CD4-positive, alpha-beta T cell treated with Interleukin-17A for 4 hours (primary cell): ENCODE measurements at regions not wholly inside any gene's neighbourhood (a gene's known extent, or its start where the extent isn't known, plus 50 kb on each side); places are given as distances from the start of the nearest gene placed in this dataset.
"Not testable (repeated sequence)": the region's sequence is repeated elsewhere in the genome, so short reads cannot be mapped to it uniquely, and the experiment has no call there.

Source experiments
- DNase-seq: peaks from one replicate; pipeline ENCODE4 v3.0.0-alpha.2; 2020; ENCODE audit warnings: mixed read lengths

DNA sequence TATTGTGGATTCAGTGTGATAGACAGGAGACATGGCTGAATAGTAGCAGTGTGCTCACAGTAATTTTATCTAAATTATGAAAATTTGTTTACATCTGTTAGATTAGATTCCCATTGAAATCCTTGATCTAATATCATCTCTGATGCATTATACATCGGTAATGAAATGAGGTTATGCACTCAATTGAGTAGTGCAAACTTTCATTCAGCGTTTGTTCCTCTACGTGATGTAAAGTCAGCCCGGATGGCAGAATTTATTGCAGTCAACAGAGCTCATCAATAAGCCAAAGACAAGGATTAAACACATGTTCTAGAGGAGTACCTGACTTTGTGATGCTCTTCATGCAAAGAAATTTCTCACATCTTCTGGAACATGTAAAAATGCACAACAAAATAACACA, 549.2 kb downstream of the GOLGA6L6 start:
- DNase-seq = no peak

GRCh38 chr15:19988094-19988660, 553.4 kb downstream of the GOLGA6L6 start:
- no peak for DNase-seq

- no peak for DNase-seq
Measured at GRCh38 chr15:19987389-19988048, 554.1 kb downstream of the GOLGA6L6 start.

GRCh38 chr15:19984101-19984500, 557.5 kb downstream of the GOLGA6L6 start:
- DNase-seq = no peak

GRCh38 chr15:19974998-19975397, 566.6 kb downstream of the GOLGA6L6 start:
- no peak for DNase-seq

- DNase-seq = no peak
Measured at GRCh38 chr15:19973718-19974117, 567.9 kb downstream of the GOLGA6L6 start.

GRCh38 chr15:19972582-19972981, 569.0 kb downstream of the GOLGA6L6 start:
- not testable (repeated sequence) for DNase-seq

DNA sequence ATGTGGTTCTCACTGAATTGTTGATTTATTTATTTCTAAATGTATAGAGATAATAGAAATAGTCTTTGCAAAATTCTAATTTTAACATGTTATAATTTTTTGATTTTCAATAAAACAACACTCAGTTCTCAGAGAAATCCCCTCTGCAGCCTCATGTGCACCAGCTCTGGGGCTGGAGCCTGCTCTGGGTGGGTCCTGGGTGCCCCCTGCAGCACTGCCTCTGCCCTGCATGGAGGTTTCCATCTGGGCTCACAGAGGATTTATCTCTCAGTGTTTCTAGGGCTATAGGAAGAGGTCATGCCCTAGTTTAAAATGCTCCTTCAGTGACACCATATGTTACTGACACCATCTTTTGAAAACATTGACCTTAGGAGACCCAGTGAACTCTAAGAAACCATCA, 576.0 kb downstream of the GOLGA6L6 start:
- not testable (repeated sequence) for DNase-seq

DNA sequence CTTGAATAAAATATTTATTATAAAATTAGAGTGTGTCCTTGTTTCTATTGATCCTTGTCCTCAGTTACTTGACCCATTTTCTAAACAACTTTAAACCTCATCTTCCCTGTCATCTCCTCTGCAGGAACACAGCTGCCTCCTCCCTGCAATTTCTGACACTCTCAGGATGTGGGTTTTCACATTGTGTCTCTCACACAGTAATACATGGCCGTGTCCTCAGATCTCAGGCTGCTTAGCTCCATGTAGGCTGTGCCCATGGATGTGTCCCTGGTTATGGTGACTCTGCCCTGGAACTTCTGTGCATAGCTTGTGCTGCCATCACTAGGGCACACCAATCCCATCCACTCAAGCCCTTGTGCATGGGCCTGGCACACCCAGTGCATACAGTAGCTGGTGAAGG, 577.1 kb downstream of the GOLGA6L6 start:
- DNase-seq = not testable (repeated sequence)

GRCh38 chr15:19956124-19956796, 585.3 kb downstream of the GOLGA6L6 start:
- no peak for DNase-seq

GRCh38 chr15:19944261-19944888, 597.2 kb downstream of the GOLGA6L6 start:
- DNase-seq = no peak

GRCh38 chr15:19943515-19943914, 598.1 kb downstream of the GOLGA6L6 start:
- DNase-seq = no peak

DNA sequence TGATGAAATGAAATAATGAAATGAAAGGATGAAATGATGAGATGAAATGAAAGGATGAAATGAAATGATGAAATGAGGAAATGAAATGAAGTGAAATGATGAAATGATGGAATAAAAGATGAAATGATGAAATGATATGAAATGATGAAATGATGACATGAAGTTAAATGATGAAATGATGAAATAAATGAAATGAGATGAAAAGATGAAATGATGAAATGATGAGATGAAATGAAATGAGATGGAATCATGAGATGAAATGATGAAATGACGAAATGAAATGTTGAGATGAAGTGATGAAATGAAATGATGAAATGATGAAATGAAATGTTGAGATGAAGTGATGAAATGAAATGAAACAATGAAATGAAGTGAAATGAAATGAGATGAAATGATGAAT, 638.3 kb downstream of the GOLGA6L6 start:
- not testable (repeated sequence) for DNase-seq

- not testable (repeated sequence) for DNase-seq
Measured at GRCh38 chr15:19902388-19902787, 639.2 kb downstream of the GOLGA6L6 start.

- DNase-seq = not testable (repeated sequence)
Measured at GRCh38 chr15:19901414-19901813, 640.2 kb downstream of the GOLGA6L6 start.

DNA sequence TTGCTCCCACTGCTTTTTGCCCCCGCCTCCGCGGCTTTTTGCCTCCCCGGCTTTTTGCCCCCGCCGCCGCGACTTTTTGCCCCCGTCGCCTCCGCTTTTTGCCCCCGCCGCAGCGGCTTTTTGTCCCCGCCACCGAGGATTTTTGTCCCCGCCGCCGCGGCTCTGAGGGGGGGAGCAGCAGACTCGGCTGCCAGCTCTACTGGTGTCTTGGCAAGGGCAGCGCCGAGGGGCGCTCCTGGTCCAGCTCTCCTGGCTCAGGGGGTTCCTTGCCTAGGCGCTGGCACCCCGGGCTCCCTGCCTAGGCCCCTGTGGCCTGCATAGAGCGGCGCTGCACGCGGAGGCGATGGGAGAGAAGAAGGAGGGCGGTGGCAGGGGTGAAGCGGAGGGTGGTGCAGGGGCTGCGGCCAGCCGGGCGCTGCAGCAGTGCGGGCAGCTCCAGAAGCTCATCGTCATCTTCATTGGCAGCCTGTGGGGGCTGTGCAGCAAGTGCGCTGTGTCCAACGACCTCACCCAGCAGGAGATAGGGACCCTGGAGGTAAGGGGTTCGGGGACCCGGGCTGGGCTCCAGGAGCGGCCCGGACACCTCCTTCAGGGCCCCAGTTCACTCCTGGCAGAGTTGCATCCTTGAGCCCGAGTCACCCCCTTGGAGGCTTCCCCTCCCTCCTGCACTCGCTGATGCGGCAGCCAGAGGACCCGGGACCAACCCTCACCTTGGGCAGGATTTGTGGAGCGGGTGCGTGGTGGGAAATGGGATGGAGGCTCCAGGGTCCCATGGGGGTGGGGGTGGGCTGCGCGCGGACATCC, 642.4 kb downstream of the GOLGA6L6 start:
- no peak for DNase-seq

DNA sequence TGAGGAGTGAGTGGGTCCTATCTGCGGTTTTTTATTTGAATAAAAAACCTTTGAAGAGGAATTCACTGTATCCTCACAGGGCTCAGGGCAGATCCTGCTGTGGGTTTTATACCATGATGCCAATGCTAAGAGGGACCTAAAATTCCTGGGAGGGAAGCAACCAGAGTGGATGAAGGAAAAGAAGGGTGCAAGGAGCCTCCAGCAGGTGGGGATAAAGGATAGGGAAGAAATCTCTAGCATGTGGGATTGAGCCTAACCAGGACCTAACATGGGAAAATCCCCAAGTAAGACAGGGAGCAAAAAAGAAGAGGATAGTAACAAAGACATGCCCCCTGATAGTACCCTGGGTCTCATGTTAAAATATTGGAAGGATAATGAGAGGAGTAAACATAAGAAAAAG, 652.8 kb downstream of the GOLGA6L6 start:
- DNase-seq = not testable (repeated sequence)

DNA sequence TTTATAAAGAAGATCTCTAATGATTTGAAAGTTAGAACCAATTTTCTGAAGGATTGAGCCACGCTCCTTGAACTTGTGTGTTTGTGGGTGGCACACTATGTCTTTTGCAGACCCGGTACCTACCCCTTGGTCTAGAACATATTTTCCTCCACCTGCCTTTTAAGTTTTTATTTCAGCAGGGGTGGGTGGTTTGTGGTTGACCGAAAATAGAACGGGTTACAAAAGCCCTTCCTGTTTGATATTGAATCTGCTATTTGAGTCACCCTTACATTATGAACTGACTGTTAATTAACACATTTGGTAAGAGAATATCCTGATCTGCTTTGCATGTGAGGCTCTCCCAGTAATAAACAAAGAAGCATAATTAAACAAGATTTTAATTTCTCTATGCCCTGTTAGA, 697.5 kb downstream of the GOLGA6L6 start:
- DNase-seq = not testable (repeated sequence)
